ENCODE measurements at regions not wholly inside any gene's neighbourhood (a gene's known extent, or its start where the extent isn't known, plus 50 kb on each side); places are given as distances from the start of the nearest gene placed in this dataset.

DNA sequence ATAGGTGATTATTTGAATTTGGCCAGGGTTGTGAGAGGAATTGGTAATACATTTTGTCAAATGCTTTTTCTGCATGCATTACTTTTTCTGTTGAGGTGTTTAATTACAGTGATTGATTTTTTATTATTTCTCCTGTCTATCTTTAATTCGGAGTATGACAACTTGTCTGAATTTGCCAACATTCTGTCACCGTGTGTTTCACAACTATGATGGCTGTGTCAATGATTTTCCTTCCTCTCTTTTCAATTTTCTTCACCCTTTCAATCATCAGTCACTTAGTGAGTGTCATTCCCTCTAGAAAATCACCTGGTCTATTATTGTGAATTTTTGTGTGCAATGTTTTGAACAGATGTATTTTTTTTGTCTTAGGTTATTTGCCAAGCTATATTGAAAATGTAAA lies 1221.4 kb upstream of the CDH18 start:
- TF ChIP-seq EZH2phosphoT487 (IDR thresholded peaks at IDR 0.05; ENCODE audit: insufficient read depth, low read depth) (no peak), EZH2 (IDR thresholded peaks at IDR 0.05; ENCODE audit: insufficient read depth, poor library complexity, severe bottlenecking) (no peak)
